Fibroblast of the aortic adventitia (primary cell): ENCODE measurements at regions not wholly inside any gene's neighbourhood (a gene's known extent, or its start where the extent isn't known, plus 50 kb on each side); places are given as distances from the start of the nearest gene placed in this dataset.

Experiments
- DNase-seq: peaks from one replicate; pipeline ENCODE4 v3.0.0-alpha.2; 2010; ENCODE audit warnings: low read depth
- H3K4me3 ChIP-seq: 2 replicates; pipeline ENCODE4 v1.5.1; 2011; ENCODE audit warnings: low read depth, mild to moderate bottlenecking, control low read depth, low read length, moderate library complexity
- CTCF ChIP-seq: IDR thresholded peaks from 2 replicates; pipeline ENCODE4 v1.5.1; 2011; ENCODE audit warnings: mild to moderate bottlenecking, low read length, control low read depth, inconsistent platforms; ENCODE audit not compliant: insufficient read depth

- no peak for DNase-seq
- TF ChIP-seq CTCF = no peak
- no peak overlapping the region for H3K4me3 ChIP-seq
Observed at GRCh38 chr7:156537006-156537405, 103.6 kb upstream of the RNF32 start.

- no peak for TF ChIP-seq CTCF
- H3K4me3 ChIP-seq = no peak overlapping the region
- no peak for DNase-seq
Observed at GRCh38 chr7:156534925-156535324, 105.6 kb upstream of the RNF32 start.

- no peak for DNase-seq
- no peak for TF ChIP-seq CTCF
- no peak overlapping the region for H3K4me3 ChIP-seq
Observed at GRCh38 chr7:156533964-156534363, 106.6 kb upstream of the RNF32 start.

GRCh38 chr7:156533420-156533819 is 107.2 kb upstream of the RNF32 start:
- no peak for TF ChIP-seq CTCF
- DNase-seq = no peak
- H3K4me3 ChIP-seq = no peak overlapping the region

- no peak overlapping the region for H3K4me3 ChIP-seq
- no peak for TF ChIP-seq CTCF
- no peak for DNase-seq
Observed at GRCh38 chr7:156532016-156532602, 108.5 kb upstream of the RNF32 start.

GRCh38 chr7:156529956-156530355 is 110.6 kb upstream of the RNF32 start:
- no peak for DNase-seq
- H3K4me3 ChIP-seq = no peak overlapping the region
- no peak for TF ChIP-seq CTCF

- no peak for DNase-seq
- TF ChIP-seq CTCF = no peak
- H3K4me3 ChIP-seq = no peak overlapping the region
Observed at GRCh38 chr7:156527458-156527890, 113.1 kb upstream of the RNF32 start.
